GM21717 (cell line): ENCODE measurements at regions not wholly inside any gene's neighbourhood (a gene's known extent, or its start where the extent isn't known, plus 50 kb on each side); places are given as distances from the start of the nearest gene placed in this dataset.

ENCODE experiments used
- ATAC-seq: cut with Tn5 transposase; IDR thresholded peaks from one replicate; pipeline ENCODE4 v1.9.1; 2021; ENCODE audit warnings: mild to moderate bottlenecking, moderate library complexity; ENCODE audit not compliant: unreplicated experiment

GRCh38 chr4:185966997-185967775, 101.8 kb upstream of the TLR3 start:
- no peak for ATAC-seq

DNA sequence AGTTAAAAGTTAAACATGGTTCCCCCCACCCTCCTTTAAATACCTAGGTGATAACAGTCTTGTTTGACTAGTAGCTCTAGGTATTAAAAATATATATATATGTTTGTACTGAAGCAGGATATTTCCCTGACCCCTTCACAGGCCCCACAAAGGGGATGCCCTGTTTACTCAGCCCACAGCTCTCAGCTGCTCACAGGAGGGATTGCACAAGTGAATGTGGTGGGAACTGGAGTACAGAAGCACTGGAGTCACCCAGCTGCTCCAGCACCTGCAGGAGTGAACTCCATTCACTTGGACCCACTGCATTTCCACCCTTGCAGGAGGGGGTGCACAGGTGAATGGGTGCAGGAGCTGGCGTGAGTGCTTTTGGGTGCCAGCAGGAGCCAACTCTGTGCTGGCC, 99.3 kb upstream of the TLR3 start:
- ATAC-seq = no peak

GRCh38 chr4:185987961-185988627, 80.9 kb upstream of the TLR3 start:
- no peak for ATAC-seq

DNA sequence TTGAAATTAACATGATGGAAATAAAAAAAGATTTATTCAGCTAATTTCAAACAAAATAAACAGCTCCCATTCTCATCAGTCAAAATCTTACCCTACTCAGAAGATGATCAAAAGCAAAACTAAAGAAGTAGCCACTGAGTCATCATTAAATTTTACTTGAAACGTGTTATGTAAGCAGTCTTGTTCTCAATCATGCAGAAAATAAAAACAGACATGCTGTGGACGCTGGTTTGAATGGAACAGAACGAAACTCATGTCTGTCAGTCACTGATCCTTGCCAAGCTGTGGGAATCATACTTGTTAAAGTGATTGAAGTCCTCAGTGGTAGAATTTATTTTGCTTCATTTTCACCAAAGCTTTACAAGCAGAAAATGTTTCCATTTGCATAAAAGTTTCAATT, 77.2 kb upstream of the TLR3 start:
- ATAC-seq = peak; percentile 55

DNA sequence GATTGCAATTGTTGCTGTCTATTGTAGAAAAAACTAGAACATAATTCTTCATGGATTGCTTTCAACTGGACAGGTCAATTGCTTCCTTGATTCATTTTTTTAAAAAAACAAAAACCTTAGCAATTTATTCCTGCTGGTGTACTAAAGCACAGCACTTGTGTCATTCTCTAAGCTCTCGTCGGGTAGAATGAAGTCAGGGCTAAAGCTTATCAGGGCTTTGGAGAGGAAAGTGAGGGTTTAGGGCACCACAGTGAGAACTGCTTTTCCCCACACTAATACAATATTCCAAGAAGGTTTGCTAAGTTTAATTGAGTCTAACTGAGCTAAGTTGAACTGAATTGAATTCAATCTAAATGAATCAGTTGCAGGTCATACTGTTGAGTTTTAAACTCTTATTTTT, 76.4 kb upstream of the TLR3 start:
- ATAC-seq = no peak

DNA sequence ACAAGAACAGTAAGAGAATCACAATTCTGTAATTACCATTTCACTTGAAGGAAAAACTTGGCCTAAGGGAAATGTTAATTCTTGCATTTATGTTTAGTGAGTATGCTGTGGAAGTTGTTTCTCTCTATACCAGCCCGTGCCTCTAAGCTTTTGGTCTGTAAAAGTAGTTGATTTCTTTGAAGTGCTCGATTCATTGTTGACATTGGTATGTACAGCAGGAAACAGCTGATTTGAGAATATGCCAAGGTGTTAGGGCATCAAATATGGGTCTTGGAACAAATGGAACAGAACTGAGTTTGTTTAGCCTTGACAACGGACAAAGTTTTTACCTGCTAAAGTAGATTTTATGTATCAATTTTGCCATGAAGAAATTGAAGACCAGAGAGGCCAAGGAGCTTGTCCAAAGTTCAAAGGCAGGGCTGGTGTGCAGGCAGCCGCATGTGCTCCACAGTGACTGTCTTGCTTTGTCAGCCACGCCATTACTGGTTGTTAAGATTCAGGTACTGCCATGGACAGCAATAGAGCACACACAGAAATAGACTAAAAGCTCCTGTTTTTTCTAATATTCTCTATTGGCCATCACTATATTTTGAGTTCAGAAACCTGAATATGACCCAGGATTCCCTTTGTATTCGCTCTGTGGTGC, 75.5 kb upstream of the TLR3 start:
- no peak for ATAC-seq

DNA sequence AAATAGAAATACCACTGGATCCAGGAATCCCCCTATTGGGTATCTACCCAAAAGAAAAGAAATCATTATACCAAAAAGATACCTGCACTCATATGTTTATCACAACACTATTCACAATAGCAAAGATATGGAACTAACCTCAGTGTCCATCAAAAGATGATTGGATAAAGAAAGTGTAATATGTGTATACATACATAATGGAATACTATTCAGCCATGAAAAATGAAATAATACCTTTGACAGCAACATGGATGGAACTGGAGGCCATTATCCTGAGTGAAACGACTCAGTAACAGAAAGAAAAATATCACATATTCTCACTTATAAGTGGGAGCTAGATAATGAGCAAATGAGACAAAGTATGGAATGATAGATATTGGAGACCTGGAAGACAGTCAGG, 74.2 kb upstream of the TLR3 start:
- no peak for ATAC-seq

GRCh38 chr4:185995665-185996064, 73.3 kb upstream of the TLR3 start:
- no peak for ATAC-seq

DNA sequence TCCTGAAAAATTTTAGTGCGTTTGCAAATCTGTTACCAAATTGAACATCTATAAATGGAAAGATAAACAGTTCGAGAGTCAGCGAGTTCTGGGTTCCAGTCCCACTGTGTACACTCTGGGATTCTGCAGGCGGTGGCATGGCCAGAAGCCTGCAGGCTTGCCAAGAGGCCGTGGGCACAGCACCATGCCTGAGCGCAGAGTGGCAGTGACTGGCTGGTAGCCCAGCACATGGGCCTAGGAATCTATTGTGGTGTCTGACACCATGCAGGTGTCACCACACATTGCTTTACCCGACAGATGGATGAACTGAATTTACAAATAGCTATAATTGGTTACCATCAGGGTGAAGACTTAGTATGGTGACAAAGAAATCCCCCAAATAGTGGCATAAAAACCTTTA, 71.7 kb upstream of the TLR3 start:
- ATAC-seq = no peak

DNA sequence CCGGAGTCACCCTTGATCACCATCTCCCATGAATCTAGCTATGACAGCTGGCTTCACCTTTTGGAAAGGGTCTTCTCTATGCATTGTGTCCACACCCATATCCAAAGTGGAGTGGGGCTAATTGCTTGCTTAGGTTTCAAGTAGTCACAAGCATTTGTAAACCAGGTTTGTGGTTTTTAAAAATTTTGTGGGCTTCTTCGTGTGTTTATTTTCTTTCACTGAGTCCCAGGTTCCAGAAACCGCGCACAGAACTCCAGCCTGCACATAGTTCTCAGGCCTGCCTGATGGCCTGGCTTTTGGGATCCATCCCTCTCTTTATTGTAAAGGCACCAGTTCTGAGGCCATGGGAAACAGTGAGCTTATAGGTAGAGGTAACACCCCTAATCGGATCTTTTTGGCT, 70.2 kb upstream of the TLR3 start:
- ATAC-seq = no peak

- no peak for ATAC-seq
Measured at GRCh38 chr4:185999207-185999606, 69.7 kb upstream of the TLR3 start.

DNA sequence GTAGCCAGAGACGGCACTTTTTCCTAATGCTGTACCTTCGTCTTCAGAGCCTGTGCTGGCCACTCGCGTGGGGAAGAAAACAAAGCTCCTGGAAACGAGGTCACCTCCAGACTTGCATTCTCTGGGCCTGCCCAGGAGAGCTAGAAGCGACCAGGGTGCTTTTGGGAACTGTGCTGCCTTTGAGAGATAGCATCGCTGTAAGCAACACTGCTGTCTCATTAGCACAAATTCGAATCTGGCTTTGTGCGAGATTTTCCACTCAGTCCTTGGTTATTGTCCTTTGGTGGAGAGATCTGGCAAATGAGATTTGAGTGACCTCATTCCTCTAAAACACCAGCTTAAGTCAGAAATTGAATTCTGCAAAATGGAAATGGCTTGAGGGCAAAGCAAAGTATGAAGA, 66.1 kb upstream of the TLR3 start:
- ATAC-seq = no peak

DNA sequence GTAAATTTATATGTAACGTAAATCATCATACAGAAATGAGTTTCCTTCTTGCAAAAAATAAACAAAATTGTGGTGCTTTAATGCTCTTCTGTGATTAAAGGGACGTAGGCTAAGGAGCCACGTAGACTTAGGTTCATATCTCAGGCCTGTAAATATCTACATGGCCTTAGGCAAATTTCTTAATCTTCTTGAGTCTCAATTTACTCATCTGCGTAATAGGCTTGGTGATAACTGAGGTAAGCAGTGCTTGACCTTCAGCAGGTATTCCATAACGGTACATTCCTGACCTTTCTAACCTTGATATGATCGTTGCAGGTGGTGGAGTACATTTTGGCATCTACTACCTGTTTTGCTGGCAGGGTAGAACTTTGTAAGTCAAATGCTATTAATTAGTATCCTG, 65.2 kb upstream of the TLR3 start:
- ATAC-seq = no peak

DNA sequence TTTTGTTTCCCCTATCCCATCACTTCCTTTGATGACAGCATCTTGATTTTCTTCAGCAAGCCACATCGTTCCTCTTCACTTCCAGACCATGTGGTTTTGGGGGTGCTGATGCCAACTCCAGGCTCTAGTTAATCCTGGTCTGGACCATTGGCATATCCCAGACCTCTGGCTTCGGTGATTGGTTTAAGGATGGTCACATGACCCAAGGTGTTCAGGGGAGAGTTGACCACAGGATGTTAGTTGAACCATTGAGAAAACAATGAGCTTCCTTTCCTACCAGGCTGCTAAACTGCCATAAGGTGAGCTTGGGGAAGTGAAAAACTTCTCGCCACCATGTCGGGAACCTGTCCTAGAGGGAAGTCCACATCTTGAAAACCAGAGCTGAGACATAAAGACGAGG, 60.9 kb upstream of the TLR3 start:
- ATAC-seq = no peak

DNA sequence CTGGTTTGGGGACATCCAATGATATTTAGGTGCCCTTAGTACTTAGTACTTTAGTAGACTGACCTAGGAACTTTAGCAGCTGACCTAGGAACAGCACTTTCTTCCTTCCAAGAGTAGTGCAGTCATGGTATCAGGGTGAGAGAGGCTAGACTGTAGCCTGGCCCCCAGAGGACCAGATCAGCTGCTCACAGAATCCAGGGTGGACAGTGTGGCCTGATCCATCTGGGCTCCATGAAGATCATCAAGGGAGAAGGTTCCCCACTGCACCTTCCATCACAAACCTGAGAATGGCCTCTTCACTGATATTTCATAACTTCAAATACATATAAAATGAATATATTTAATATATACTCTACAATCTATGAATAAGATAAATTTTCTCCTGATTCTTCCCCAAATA, 59.0 kb upstream of the TLR3 start:
- ATAC-seq = no peak

DNA sequence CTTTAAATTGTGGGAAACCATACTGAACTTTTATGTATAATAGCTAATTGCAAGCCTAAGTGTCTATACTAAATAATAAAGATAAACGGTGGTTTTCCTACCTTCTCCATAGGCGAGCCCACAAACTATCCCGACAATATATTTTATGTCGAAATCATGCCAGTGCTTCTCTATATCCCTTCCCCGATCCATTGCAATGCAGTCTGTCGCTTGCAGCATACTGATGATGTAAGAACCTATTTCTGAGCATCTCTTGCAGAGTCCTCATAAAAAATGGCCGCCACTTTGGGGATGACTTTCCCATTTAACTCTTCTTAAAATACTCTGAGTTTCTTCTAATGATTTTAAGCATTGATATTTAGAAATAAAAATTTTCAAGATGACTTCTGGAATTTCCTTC, 58.1 kb upstream of the TLR3 start:
- ATAC-seq = no peak

- no peak for ATAC-seq
Measured at GRCh38 chr4:186012071-186012470, 56.9 kb upstream of the TLR3 start.

DNA sequence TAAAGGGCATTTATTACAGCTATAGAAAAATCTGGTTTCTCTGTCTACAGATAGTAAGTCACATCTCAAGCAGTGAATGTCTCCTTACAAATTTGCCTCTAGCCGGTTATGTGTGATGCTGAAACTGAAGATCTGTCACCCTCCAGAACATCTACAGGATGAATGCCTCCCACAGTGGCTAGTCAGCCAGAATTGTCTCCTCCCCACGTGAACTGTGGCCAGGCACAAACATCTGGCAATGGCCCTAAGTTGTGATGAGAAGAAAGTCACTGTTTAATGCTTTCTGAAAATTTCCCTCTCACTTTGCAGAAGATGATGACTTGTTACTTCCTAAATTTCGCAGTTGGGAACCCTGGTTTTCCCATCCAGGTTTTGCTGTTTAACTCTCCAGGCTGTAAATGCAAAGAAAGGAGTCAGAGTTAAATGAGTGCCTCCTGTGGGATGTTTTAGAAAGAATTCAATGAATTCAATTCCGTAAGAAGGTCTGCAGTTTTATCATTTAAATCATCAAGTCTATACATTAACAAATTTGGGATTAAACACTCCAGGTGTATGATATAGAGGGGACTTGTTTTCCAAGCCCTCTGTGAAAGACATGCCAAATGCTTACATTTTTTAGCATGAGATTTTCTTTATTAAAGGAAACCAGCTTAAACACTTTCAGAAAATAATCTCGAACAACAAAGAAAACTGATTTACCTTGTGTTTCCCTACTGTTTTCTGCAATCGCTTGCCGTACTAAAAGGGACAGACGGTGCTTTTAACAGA, 55.4 kb upstream of the TLR3 start:
- no peak for ATAC-seq

- no peak for ATAC-seq
Measured at GRCh38 chr4:186015212-186015817, 53.6 kb upstream of the TLR3 start.

GRCh38 chr4:186016796-186017195, 52.2 kb upstream of the TLR3 start:
- no peak for ATAC-seq

- no peak for ATAC-seq
Measured at GRCh38 chr4:186017801-186018200, 51.2 kb upstream of the TLR3 start.
